ENCODE measurements at regions not wholly inside any gene's neighbourhood (a gene's known extent, or its start where the extent isn't known, plus 50 kb on each side); places are given as distances from the start of the nearest gene placed in this dataset.
A peak's percentile ranks its signal among the peaks of the same experiment; 100 is the strongest.

GRCh38 chrX:110858565-110858964 is 62.9 kb upstream of the CHRDL1 start:
- DNase-seq (ENCODE audit: low spot score) = no peak

GRCh38 chrX:110853610-110854009 is 58.0 kb upstream of the CHRDL1 start:
- DNase-seq (ENCODE audit: low spot score) = peak; percentile 51

- no peak for DNase-seq (ENCODE audit: low spot score)
Measured at GRCh38 chrX:110852180-110852579, 56.6 kb upstream of the CHRDL1 start.

GRCh38 chrX:110851780-110852179 is 56.2 kb upstream of the CHRDL1 start:
- no peak for DNase-seq (ENCODE audit: low spot score)

- peak; percentile 68 for DNase-seq (ENCODE audit: low spot score)
Measured at GRCh38 chrX:110847334-110847733, 51.7 kb upstream of the CHRDL1 start.

GRCh38 chrX:110846071-110846470 is 50.5 kb upstream of the CHRDL1 start:
- no peak for DNase-seq (ENCODE audit: low spot score)

Data from cerebellar cortex (tissue), 1 donor.